GM21381 (cell line): ENCODE measurements at regions not wholly inside any gene's neighbourhood (a gene's known extent, or its start where the extent isn't known, plus 50 kb on each side); places are given as distances from the start of the nearest gene placed in this dataset.

Experiments
- ATAC-seq: cut with Tn5 transposase; IDR thresholded peaks from one replicate; pipeline ENCODE4 v1.9.1; 2021; ENCODE audit warnings: mild to moderate bottlenecking, moderate library complexity; ENCODE audit not compliant: unreplicated experiment

GRCh38 chr12:115657081-115658013 lies 620.1 kb downstream of the MED13L start:
- no peak for ATAC-seq

GRCh38 chr12:115650026-115650425 lies 627.5 kb downstream of the MED13L start:
- ATAC-seq, result no peak

GRCh38 chr12:115648463-115648862 lies 629.0 kb downstream of the MED13L start:
- ATAC-seq, result no peak

- ATAC-seq, result no peak
Observed at GRCh38 chr12:115646210-115646609, 631.3 kb downstream of the MED13L start.

GRCh38 chr12:115640929-115641328 lies 636.6 kb downstream of the MED13L start:
- no peak for ATAC-seq

- ATAC-seq, result no peak
Observed at GRCh38 chr12:115639648-115640012, 637.9 kb downstream of the MED13L start.

- no peak for ATAC-seq
Observed at GRCh38 chr12:115638733-115639647, 638.5 kb downstream of the MED13L start.

GRCh38 chr12:115636546-115636945 lies 640.9 kb downstream of the MED13L start:
- no peak for ATAC-seq

- ATAC-seq, result no peak
Observed at GRCh38 chr12:115632308-115632707, 645.2 kb downstream of the MED13L start.

- no peak for ATAC-seq
Observed at GRCh38 chr12:115630136-115630535, 647.4 kb downstream of the MED13L start.

GRCh38 chr12:115626210-115626609 lies 651.3 kb downstream of the MED13L start:
- ATAC-seq, result no peak

GRCh38 chr12:115623764-115624334 lies 653.6 kb downstream of the MED13L start:
- no peak for ATAC-seq

GRCh38 chr12:115623275-115623674 lies 654.2 kb downstream of the MED13L start:
- ATAC-seq, result no peak

GRCh38 chr12:115620816-115621215 lies 656.7 kb downstream of the MED13L start:
- ATAC-seq, result no peak

GRCh38 chr12:115619889-115620288 lies 657.6 kb downstream of the MED13L start:
- no peak for ATAC-seq

GRCh38 chr12:115619061-115619460 lies 658.4 kb downstream of the MED13L start:
- ATAC-seq, result no peak

- no peak for ATAC-seq
Observed at GRCh38 chr12:115618105-115618504, 659.4 kb downstream of the MED13L start.

GRCh38 chr12:115617391-115617790 lies 660.1 kb downstream of the MED13L start:
- ATAC-seq, result no peak

GRCh38 chr12:115611477-115611876 lies 666.0 kb downstream of the MED13L start:
- no peak for ATAC-seq

GRCh38 chr12:115609347-115609746 lies 668.1 kb downstream of the MED13L start:
- no peak for ATAC-seq

- no peak for ATAC-seq
Observed at GRCh38 chr12:115606040-115606439, 671.5 kb downstream of the MED13L start.
